BLaER1 treated with 17β-estradiol and CSF1 and Interleukin-3, amounts not matched to agents 10 nM and 100 nM (cell line): ENCODE measurements at regions not wholly inside any gene's neighbourhood (a gene's known extent, or its start where the extent isn't known, plus 50 kb on each side); places are given as distances from the start of the nearest gene placed in this dataset.
"Not testable (repeated sequence)": the region's sequence is repeated elsewhere in the genome, so short reads cannot be mapped to it uniquely, and the experiment has no call there.

Experiments
- H3K27ac ChIP-seq, 11 experiments: shearing (Covaris generic); formaldehyde crosslinking; 2 replicates each; pipeline ENCODE4 v1.8.1; 2022
- H3K27me3 ChIP-seq, 11 experiments: shearing (Covaris generic); formaldehyde crosslinking; 2 replicates each; pipeline ENCODE4 v1.8.1; 2022
- H3K36me3 ChIP-seq, 11 experiments: shearing (Covaris generic); formaldehyde crosslinking; 2 replicates each; pipeline ENCODE4 v1.8.1; 2022
- H3K4me1 ChIP-seq, 10 experiments: shearing (Covaris generic); formaldehyde crosslinking; 2 replicates each; pipeline ENCODE4 v1.8.1; 2022
- H3K4me2 ChIP-seq, 11 experiments: shearing (Covaris generic); formaldehyde crosslinking; 2 replicates each; pipeline ENCODE4 v1.8.1; 2022
- H3K4me3 ChIP-seq, 10 experiments: shearing (Covaris generic); formaldehyde crosslinking; 2 replicates each; pipeline ENCODE4 v1.8.1; 2022
- H3K9ac ChIP-seq, 11 experiments: shearing (Covaris generic); formaldehyde crosslinking; 2 replicates each; pipeline ENCODE4 v1.8.1; 2022
- H3K9me3 ChIP-seq, 11 experiments: shearing (Covaris generic); formaldehyde crosslinking; replicated peaks in 1 of 11; 2 replicates each; pipeline ENCODE4 v1.8.1; 2022
- H4K20me1 ChIP-seq, 11 experiments: shearing (Covaris generic); formaldehyde crosslinking; 2 replicates each; pipeline ENCODE4 v1.8.1; 2022
- Cebpa-rat ChIP-seq, 11 experiments: shearing (Covaris generic); IDR thresholded peaks; 2 replicates each; pipeline ENCODE4 v1.8.1; 2022

GRCh38 chr17:70379945-70380344, 210.6 kb downstream of the KCNJ2 start:
- H3K4me2 ChIP-seq: no peak overlapping the region
- H3K27me3 ChIP-seq: no peaks in the 10 kb centered on the region
- H3K4me1 ChIP-seq: peaks cover 0 to 25% (median 0%) of the 10 kb centered on the region in 10 experiments; a peak in 4 of 20 replicates
- no peak overlapping the region for H3K27ac ChIP-seq
- H3K4me3 ChIP-seq: no peak overlapping the region
- H3K36me3 ChIP-seq: no peaks in the 10 kb centered on the region
- H4K20me1 ChIP-seq: no peaks in the 10 kb centered on the region
- no peak overlapping the region for H3K9ac ChIP-seq
- no peak for TF ChIP-seq Cebpa-rat (IDR thresholded peaks at IDR 0.05)
- H3K9me3 ChIP-seq: no peaks in the 10 kb centered on the region

- H3K4me3 ChIP-seq, H3K9me3 ChIP-seq, H3K36me3 ChIP-seq, H3K9ac ChIP-seq, H3K27ac ChIP-seq, H3K4me2 ChIP-seq, H4K20me1 ChIP-seq, H3K4me1 ChIP-seq, H3K27me3 ChIP-seq: not testable (repeated sequence)
Observed at GRCh38 chr17:70381916-70382315, 212.6 kb downstream of the KCNJ2 start.

GRCh38 chr17:70388326-70388725, 219.0 kb downstream of the KCNJ2 start:
- no peak for TF ChIP-seq Cebpa-rat (IDR thresholded peaks at IDR 0.05)
- H3K36me3 ChIP-seq: no peaks in the 10 kb centered on the region
- H3K4me1 ChIP-seq: no peaks in the 10 kb centered on the region
- H3K4me2 ChIP-seq: no peak overlapping the region
- H3K9ac ChIP-seq: no peak overlapping the region
- peaks cover 4 to 9% (median 7%) of the 10 kb centered on the region in 11 experiments; a peak in 13 of 22 replicates for H3K9me3 ChIP-seq
- H4K20me1 ChIP-seq: no peaks in the 10 kb centered on the region
- H3K27me3 ChIP-seq: no peaks in the 10 kb centered on the region
- no peak overlapping the region for H3K27ac ChIP-seq
- no peak overlapping the region for H3K4me3 ChIP-seq

- H4K20me1 ChIP-seq, H3K4me2 ChIP-seq, H3K4me1 ChIP-seq, H3K9ac ChIP-seq, H3K27me3 ChIP-seq, H3K4me3 ChIP-seq, H3K27ac ChIP-seq, H3K9me3 ChIP-seq, H3K36me3 ChIP-seq: not testable (repeated sequence)
Observed at GRCh38 chr17:70389232-70389757, 220.0 kb downstream of the KCNJ2 start.

GRCh38 chr17:70390049-70390448, 220.7 kb downstream of the KCNJ2 start:
- Histone ChIP-seq H3K4me1 (no peaks in the 10 kb centered on the region), H3K4me3 (no peak overlapping the region), H3K27ac (no peak overlapping the region), H3K9me3 (peaks cover 4 to 9% (median 7%) of the 10 kb centered on the region in 11 experiments; a peak in 13 of 22 replicates), H3K36me3 (no peaks in the 10 kb centered on the region), H4K20me1 (no peaks in the 10 kb centered on the region), H3K27me3 (no peaks in the 10 kb centered on the region), H3K4me2 (no peak overlapping the region), H3K9ac (no peak overlapping the region)
- no peak for TF ChIP-seq Cebpa-rat (IDR thresholded peaks at IDR 0.05)

- Histone ChIP-seq H3K9me3 (peaks cover 3 to 18% (median 12%) of the 10 kb centered on the region in 11 experiments; a peak in 17 of 22 replicates), H3K27me3 (no peaks in the 10 kb centered on the region), H4K20me1 (no peaks in the 10 kb centered on the region), H3K4me3 (no peak overlapping the region), H3K27ac (no peak overlapping the region), H3K4me1 (no peaks in the 10 kb centered on the region), H3K9ac (no peak overlapping the region), H3K4me2 (no peak overlapping the region), H3K36me3 (no peaks in the 10 kb centered on the region)
- TF ChIP-seq Cebpa-rat (IDR thresholded peaks at IDR 0.05): no peak
Observed at GRCh38 chr17:70394473-70395232, 225.3 kb downstream of the KCNJ2 start.

- Histone ChIP-seq H3K9ac (peak overlapping the region in 3 of 11 experiments; percentile 11 to 45 (median 43); a peak in 4 of 22 replicates), H3K27ac (peak overlapping the region in 8 of 11 experiments; percentile 19 to 75 (median 58); a peak in 12 of 22 replicates), H3K4me1 (peaks cover 0 to 53% (median 13%) of the 10 kb centered on the region in 10 experiments; a peak in 12 of 20 replicates), H3K4me3 (peak overlapping the region in 3 of 10 experiments; percentile 11 to 16 (median 16); a peak in 1 of 20 replicates), H4K20me1 (no peaks in the 10 kb centered on the region), H3K4me2 (peak overlapping the region in 7 of 11 experiments; percentile 34 to 85 (median 68); a peak in 14 of 22 replicates), H3K36me3 (no peaks in the 10 kb centered on the region), H3K9me3 (peaks cover 0 to 3% (median 0%) of the 10 kb centered on the region in 11 experiments; a peak in 5 of 22 replicates), H3K27me3 (no peaks in the 10 kb centered on the region)
- peak in 3 of 11 experiments; percentile 15 to 85 (median 60); a peak in 5 of 22 replicates for TF ChIP-seq Cebpa-rat (IDR thresholded peaks at IDR 0.05)
Observed at GRCh38 chr17:70405492-70406220, 236.3 kb downstream of the KCNJ2 start.

GRCh38 chr17:70407506-70407905, 238.2 kb downstream of the KCNJ2 start:
- Histone ChIP-seq H3K4me3 (no peak overlapping the region), H3K4me1 (peaks cover 0 to 53% (median 13%) of the 10 kb centered on the region in 10 experiments; a peak in 12 of 20 replicates), H3K27ac (no peak overlapping the region; a peak in 1 of 22 replicates), H3K4me2 (peak overlapping the region in 3 of 11 experiments; percentile 78 to 85 (median 83); a peak in 4 of 22 replicates), H3K9me3 (no peaks in the 10 kb centered on the region), H4K20me1 (no peaks in the 10 kb centered on the region), H3K9ac (no peak overlapping the region), H3K27me3 (no peaks in the 10 kb centered on the region), H3K36me3 (no peaks in the 10 kb centered on the region)
- no peak for TF ChIP-seq Cebpa-rat (IDR thresholded peaks at IDR 0.05)

GRCh38 chr17:70408768-70409167, 239.4 kb downstream of the KCNJ2 start:
- no peak for TF ChIP-seq Cebpa-rat (IDR thresholded peaks at IDR 0.05)
- no peak overlapping the region for H3K4me3 ChIP-seq
- no peaks in the 10 kb centered on the region for H3K27me3 ChIP-seq
- H3K9ac ChIP-seq: no peak overlapping the region
- H3K9me3 ChIP-seq: no peaks in the 10 kb centered on the region
- no peaks in the 10 kb centered on the region for H3K36me3 ChIP-seq
- no peaks in the 10 kb centered on the region for H4K20me1 ChIP-seq
- no peak overlapping the region for H3K27ac ChIP-seq
- H3K4me2 ChIP-seq: peak overlapping the region in 2 of 11 experiments; percentile 83 to 85; a peak in 2 of 22 replicates
- H3K4me1 ChIP-seq: peaks cover 0 to 49% (median 13%) of the 10 kb centered on the region in 10 experiments; a peak in 12 of 20 replicates
